ENCODE measurements at regions not wholly inside any gene's neighbourhood (a gene's known extent, or its start where the extent isn't known, plus 50 kb on each side); places are given as distances from the start of the nearest gene placed in this dataset.
"Not testable (repeated sequence)": the region's sequence is repeated elsewhere in the genome, so short reads cannot be mapped to it uniquely, and the experiment has no call there.

GRCh38 chr11:69887330-69887729 lies 68.1 kb upstream of the FGF3 start:
- no peak for DNase-seq (ENCODE audit: low read depth)

DNA sequence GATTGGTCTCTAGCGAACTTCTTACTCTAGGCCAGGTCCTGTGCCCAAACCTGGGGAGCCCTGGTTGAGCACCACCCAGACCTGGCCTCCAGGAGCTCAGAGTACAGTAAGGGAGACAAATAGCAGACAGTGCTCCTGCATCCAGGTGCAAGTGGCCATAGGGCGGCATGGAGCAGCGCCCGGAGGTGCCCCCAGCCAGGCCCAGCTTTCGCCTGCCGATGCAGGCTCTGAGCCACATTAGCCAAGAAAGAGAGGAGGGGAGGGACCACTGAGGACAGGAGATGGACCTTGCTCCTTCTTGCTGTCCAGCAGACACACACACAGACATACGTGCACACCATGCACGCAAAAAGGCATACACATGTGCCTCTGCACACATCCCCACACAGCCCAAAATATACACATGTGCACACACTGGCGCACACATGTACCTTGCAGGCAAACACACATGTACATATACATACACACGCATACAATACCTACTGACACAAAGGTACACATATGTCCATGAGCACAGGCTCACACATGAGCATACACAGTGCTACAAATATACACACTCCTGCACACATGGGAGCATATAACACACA lies 68.7 kb upstream of the FGF3 start:
- no peak for DNase-seq (ENCODE audit: low read depth)

- peak; percentile 66 for DNase-seq (ENCODE audit: low read depth)
These were observed 69.4 kb upstream of the FGF3 start for GRCh38 chr11:69888483-69889181.

DNA sequence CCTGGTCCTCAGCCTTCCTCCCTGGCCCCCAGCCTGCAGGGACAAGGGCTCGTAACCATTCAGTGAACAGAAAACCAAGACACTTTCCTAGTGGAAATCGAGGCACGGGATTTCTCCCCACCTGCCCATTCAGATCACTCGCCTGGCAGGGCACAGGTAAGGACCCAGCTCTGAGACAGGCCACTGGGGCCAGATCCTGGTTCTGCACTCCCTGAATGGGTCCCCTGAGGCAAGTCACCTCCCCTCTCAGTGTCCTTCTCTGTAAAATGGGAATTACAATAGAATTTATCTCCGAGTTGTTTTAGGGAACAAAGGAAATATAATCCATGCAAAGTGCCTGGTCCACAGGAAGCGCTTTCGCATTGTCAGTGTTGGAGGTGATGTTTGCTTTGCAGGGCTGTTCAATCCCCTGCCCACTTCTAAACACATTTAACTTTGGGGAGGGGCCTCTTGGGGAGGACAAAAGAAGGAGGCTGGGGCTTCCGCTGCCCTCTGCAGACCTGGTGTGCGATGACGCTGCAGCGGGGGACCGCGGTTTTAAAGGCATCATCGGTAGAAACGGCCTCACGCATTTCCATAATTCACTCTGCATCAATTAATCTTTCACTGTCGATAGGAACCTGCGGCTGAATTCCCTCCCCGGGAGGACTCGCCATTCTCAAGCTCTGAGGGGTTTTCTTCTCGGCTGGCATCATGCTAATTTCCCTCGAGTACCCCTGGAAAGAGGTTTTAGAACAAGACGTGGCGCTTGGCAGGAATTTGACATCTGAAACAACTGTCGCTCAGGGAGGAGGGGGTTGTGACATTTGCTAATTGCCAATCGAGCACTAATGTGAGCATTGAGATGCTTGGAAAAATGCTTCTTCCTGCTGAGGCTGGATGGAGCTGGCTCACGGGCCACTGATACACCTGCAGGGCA lies 70.4 kb upstream of the FGF3 start:
- no peak for DNase-seq (ENCODE audit: low read depth)

GRCh38 chr11:69890476-69890875 lies 71.3 kb upstream of the FGF3 start:
- no peak for DNase-seq (ENCODE audit: low read depth)

- DNase-seq (ENCODE audit: low read depth): no peak
These were observed 72.4 kb upstream of the FGF3 start for GRCh38 chr11:69891421-69892236.

DNA sequence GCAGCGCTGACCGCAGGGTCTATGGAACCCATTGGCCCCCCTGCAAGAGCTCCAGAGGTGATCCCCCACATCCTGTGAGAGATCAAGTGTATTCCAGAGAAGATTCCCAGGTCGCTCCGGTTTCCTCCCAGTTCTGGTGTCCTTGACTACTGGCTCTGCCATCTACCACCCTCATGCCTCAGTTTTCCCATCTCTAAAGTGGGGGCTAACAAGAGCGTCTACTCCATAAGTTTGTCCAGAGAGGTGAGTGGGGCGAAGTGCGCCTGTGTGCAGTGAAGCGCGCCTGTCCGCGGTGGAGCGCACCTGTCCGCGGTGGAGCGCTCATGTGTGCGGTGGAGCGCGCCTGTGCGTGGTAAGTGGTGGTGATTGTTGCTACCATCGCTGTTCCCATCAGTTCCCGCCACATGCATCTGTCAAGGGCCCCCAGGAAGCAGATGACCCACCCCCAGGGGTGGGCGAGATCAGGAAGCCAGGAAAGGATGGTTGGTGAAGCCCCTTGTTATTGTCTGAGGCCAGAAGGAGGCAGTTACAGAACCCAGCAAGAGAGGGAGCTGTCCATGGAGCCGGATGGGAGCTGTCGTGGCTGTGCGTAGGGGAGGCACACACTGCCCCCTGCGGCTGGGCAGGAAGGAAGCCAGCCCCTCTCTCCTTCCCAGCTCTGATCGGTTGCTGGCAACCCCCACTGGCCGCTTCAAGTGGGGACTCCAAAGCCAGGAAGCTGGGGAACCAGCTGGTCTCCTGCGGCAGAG lies 73.2 kb upstream of the FGF3 start:
- no peak for DNase-seq (ENCODE audit: low read depth)

DNA sequence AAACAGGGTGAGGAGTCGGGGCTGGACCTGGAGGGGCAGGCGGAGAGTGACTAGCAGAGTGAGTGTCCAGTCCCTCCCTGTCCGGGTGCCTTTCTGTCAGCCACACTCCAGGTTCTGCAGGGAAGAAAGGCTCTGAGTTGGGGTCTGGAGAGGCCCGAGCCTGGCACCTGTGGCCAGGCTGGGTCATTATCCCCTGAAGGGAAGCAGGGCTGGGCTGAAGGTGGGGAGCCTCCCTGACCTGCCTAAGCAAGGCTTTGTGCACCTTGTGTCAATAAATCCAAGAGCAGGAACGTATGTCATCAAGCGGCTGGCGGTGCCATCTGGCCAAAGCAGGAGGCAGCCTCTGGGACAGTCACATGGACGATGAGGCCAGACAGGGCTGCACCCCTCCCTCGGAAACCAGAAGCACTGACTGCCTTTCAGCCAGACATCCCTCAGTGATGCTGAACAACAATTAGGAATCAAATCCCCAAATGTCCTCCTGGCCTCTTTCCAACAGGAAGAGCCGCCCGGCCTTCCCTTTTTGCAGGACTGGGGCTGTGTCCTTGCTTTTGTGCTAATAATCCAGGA lies 73.9 kb upstream of the FGF3 start:
- DNase-seq (ENCODE audit: low read depth): no peak

DNA sequence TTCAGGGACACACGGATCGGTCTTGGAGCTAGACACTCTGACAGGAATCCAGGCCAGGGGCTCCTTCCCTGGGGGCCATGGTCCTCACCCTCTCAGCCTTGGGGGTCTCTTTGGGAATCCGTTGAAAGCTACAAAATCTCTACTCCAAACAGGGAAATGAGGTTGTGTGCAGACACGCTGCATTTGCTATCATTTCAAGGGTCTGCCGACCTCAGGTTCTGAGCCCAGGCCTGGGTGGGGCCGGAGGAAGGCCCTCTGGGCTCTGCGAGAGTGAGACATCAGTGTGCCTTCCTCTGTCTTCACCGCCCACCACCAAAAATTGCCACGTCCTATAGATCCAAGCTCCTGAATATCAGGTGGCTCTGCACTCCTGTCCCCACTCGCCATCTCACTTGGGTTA lies 74.4 kb upstream of the FGF3 start:
- DNase-seq (ENCODE audit: low read depth): no peak

DNA sequence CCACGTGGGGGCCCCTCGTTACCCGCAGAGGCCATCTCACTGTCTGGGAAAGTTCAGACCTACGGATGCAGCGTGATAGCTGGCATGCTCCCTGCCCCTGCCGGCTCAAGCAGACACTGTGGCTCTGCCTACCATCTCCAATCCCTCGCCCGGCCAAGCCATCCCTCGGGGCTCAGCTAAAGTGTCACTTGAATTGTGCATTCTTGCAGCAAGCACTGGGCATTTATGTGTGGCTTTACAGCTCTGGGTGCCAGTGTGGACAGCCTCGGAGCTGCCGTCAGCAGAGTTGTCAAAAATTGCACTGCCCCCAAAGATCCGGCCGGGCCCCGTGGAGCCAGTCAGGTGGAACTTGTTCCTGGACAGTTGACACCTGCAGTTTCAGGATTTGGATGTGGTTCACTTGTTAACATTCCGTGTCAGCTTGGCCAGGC lies 75.0 kb upstream of the FGF3 start:
- no peak for DNase-seq (ENCODE audit: low read depth)

DNA sequence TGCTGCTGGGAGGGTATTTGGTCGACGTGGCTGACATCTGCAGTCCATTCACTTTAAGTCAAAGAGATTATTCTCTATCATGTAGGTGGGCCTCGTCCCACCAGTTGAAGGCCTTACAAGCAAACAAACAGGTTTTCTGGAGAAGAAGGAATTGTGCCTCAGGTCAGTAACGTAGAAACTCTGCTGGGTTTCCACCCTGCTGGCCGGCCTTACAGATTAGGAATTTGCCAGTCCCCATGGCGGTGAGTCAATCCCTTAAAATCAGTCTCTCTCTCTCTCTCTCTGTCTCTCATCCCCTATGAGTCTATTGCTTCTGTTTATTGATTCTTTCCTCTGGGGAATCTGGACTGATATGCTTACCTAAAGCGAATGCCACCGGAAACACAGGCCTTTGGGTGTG lies 75.4 kb upstream of the FGF3 start:
- DNase-seq (ENCODE audit: low read depth): no peak

- no peak for DNase-seq (ENCODE audit: low read depth)
These were observed 77.0 kb upstream of the FGF3 start for GRCh38 chr11:69896250-69896649.

DNA sequence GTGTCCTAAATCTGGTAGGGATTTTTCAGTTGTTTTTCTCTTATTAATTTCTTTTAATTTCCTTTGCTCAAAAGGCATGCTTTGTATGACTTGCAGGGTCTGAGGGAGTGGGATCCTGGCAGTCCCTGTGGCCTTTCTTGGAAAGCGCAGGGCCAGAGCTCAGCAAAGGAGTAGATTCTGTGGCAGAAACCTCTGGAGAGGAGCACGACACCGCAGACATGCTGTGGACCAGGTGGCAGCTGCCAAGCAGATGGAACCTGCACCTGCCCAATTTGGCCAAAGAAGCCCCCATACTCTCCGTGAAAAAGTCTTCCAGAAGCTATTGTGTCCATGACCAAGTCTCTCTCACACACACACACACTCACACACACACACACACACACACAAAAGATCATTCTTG lies 78.9 kb upstream of the FGF3 start:
- DNase-seq (ENCODE audit: low read depth): no peak

GRCh38 chr11:69899957-69900821 lies 81.0 kb upstream of the FGF3 start:
- no peak for DNase-seq (ENCODE audit: low read depth)

DNA sequence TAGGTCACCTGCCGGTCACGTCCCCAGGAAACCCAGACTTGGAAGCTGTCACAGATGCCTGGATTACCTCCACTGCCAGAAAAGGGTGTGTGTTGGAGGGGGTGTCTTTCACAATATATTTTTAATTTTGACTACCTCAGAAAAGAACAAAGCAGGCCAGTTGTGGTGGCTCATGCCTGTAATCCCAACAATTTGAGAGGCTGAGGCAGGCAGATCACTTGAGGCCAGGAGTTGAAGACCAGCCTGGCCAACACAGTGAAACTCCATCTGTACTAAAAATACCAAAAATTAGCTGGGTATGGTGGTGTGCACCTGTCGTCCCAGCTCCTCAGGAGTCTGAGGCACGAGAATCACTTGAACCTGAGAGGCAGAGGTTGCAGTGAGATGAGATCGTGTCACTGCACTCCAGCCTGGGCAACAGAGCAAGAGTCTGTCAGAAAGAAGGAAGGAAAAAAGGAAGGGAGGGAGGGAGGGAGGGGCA lies 81.6 kb upstream of the FGF3 start:
- DNase-seq (ENCODE audit: low read depth): not testable (repeated sequence)

DNA sequence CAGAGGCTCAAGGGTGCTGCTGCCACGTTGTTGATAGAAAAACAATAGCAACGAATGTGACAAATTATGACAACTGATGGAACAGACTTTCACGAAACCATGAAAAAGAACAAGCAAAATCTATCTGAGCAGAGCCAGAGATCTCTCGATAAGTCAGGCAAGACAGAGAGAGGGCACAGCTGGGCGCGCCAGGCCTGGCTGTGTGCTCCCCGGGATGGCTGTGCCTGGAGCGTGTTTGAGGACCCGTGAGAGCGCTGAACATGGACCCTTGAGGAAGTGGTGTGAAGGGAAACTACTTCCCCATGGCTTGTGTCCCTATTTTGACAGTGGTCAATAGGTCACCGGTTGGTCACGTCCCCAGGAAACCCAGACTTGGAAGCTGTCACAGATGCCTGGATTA lies 83.1 kb upstream of the FGF3 start:
- DNase-seq (ENCODE audit: low read depth): no peak

DNA sequence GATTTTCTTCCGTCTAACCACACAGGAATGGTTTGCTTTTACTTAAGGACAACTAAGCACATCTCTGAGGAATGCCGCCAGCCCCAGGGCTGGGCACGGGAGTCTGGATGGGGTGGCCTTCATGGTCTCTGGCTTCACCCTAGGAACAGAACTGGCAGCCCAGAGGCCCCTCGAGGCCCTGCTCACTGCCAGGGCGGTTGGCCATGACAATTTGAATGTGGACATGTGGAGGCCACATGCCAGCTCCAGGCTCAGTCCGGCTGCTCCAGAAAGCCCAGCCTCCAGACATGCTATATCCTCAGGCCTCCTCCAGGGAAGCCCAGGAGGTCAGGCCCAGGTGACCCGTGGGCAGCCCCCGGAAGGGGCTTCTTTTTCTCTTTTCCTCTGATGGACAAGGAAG lies 84.0 kb upstream of the FGF3 start:
- DNase-seq (ENCODE audit: low read depth): no peak

GRCh38 chr11:69904161-69904973 lies 85.2 kb upstream of the FGF3 start:
- no peak for DNase-seq (ENCODE audit: low read depth)

GRCh38 chr11:69904974-69905535 lies 85.8 kb upstream of the FGF3 start:
- DNase-seq (ENCODE audit: low read depth): no peak

Data from activated T-cell treated with anti-CD3 and anti-CD28 coated beads for 1 hour (primary cell).